ENCODE measurements at regions not wholly inside any gene's neighbourhood (a gene's known extent, or its start where the extent isn't known, plus 50 kb on each side); places are given as distances from the start of the nearest gene placed in this dataset.

DNA sequence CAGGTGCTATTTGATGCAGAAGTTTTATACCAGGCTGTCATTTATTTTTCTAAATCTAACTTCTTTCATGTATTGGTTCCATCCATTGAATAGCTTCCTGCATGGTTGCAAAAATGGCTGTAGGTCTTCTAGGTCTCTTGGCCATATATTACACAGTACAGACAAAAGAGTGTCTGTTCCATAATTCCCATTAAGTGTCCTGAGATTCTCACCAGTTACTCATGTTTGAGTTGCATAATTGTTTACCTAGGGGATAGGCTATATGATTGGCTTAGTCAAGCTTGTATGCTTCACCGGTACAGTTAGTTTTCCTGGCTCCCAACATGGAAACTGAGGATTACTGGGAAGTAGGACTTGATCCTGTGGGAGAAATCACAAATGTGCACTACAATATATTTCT lies 399.4 kb upstream of the NUDT12 start:
- TF ChIP-seq, protein P1, sequence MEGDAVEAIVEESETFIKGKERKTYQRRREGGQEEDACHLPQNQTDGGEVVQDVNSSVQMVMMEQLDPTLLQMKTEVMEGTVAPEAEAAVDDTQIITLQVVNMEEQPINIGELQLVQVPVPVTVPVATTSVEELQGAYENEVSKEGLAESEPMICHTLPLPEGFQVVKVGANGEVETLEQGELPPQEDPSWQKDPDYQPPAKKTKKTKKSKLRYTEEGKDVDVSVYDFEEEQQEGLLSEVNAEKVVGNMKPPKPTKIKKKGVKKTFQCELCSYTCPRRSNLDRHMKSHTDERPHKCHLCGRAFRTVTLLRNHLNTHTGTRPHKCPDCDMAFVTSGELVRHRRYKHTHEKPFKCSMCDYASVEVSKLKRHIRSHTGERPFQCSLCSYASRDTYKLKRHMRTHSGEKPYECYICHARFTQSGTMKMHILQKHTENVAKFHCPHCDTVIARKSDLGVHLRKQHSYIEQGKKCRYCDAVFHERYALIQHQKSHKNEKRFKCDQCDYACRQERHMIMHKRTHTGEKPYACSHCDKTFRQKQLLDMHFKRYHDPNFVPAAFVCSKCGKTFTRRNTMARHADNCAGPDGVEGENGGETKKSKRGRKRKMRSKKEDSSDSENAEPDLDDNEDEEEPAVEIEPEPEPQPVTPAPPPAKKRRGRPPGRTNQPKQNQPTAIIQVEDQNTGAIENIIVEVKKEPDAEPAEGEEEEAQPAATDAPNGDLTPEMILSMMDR (IDR thresholded peaks at IDR 0.05; ENCODE audit: low read length), result no peak
- TF ChIP-seq EZH2 (IDR thresholded peaks at IDR 0.05; ENCODE audit: borderline replicate concordance, low read length), result no peak
